OCI-LY7 (cell line): ENCODE measurements at regions not wholly inside any gene's neighbourhood (a gene's known extent, or its start where the extent isn't known, plus 50 kb on each side); places are given as distances from the start of the nearest gene placed in this dataset.

Source experiments
- BruUV-seq: library from RNA; stranded (reverse); fragments of 400-500 nt; replicated peaks from 2 replicates; lab custom pipeline; 2021; lab: Mats Ljungman, UMichigan
- CTCF ChIA-PET: fragments of 300-600 bp; sonication (Branson Sonifier 250); formaldehyde crosslinking; loops from one replicate; lab custom pipeline; 2022; ENCODE audit warnings: antibody characterized with exemption; ENCODE audit not compliant: unreplicated experiment; lab: Charles Lee
- POLR2A ChIA-PET: fragments of 300-600 bp; sonication (Branson Sonifier 250); formaldehyde crosslinking; loops from one replicate; lab custom pipeline; 2022; ENCODE audit warnings: antibody characterized with exemption; lab: Charles Lee
- DNase-seq: peaks from one replicate; pipeline ENCODE4 v3.0.0-alpha.2; 2015; ENCODE audit warnings: low spot score
- H2AFZ ChIP-seq: fragments of 200-600 bp; sonication (generic), shearing (Covaris generic); 2 replicates; pipeline ENCODE4 v1.6.1; 2014; ENCODE audit warnings: mild to moderate bottlenecking, antibody characterized with exemption, low read length, moderate library complexity
- H3K27ac ChIP-seq: fragments of 200-600 bp; sonication (generic); 2 replicates; pipeline ENCODE4 v1.5.1; 2014; ENCODE audit warnings: mixed run types, low read depth, mild to moderate bottlenecking, moderate library complexity, low read length, inconsistent platforms; ENCODE audit not compliant: poor library complexity, severe bottlenecking
- H3K36me3 ChIP-seq: fragments of 200-600 bp; sonication (generic); 2 replicates; pipeline ENCODE4 v1.6.1; 2014; ENCODE audit warnings: mild to moderate bottlenecking, antibody characterized with exemption, low read length, moderate library complexity, mixed read lengths; ENCODE audit not compliant: insufficient read depth
- H3K4me1 ChIP-seq: fragments of 200-600 bp; sonication (generic); 2 replicates; pipeline ENCODE4 v1.5.1; 2014; ENCODE audit warnings: mild to moderate bottlenecking, low read length; ENCODE audit not compliant: insufficient read depth, poor library complexity, severe bottlenecking
- H3K4me2 ChIP-seq: fragments of 200-600 bp; sonication (generic); 2 replicates; pipeline ENCODE4 v1.6.1; 2014; ENCODE audit warnings: mild to moderate bottlenecking, low read length
- H3K4me3 ChIP-seq: fragments of 200-600 bp; sonication (generic); 2 replicates; pipeline ENCODE4 v1.5.1; 2014; ENCODE audit warnings: mild to moderate bottlenecking, low read depth, low read length; ENCODE audit not compliant: poor library complexity, severe bottlenecking
- H3K79me2 ChIP-seq: fragments of 200-600 bp; sonication (generic); 2 replicates; pipeline ENCODE4 v1.6.1; 2016; ENCODE audit warnings: low read depth, mild to moderate bottlenecking, low read length, moderate library complexity, mixed read lengths; ENCODE audit not compliant: insufficient read depth
- H3K9me2 ChIP-seq: fragments of 200-600 bp; sonication (generic); 2 replicates; pipeline ENCODE4 v1.6.1; 2016; ENCODE audit warnings: mild to moderate bottlenecking, low read length, mixed read lengths; ENCODE audit not compliant: insufficient read depth
- H3K9me3 ChIP-seq: fragments of 200-600 bp; sonication (generic); 2 replicates; pipeline ENCODE4 v1.6.1; 2014; ENCODE audit warnings: mild to moderate bottlenecking, mixed run types, low read length, mixed read lengths
- H4K20me1 ChIP-seq: fragments of 200-600 bp; sonication (generic); 2 replicates; pipeline ENCODE4 v1.6.1; 2014; ENCODE audit warnings: mild to moderate bottlenecking, antibody characterized with exemption, low read length, moderate library complexity, mixed read lengths; ENCODE audit not compliant: insufficient read depth
- CTCF ChIP-seq: fragments of 200-600 bp; sonication (generic); conservative IDR thresholded peaks from 2 replicates; pipeline ENCODE4 v1.5.1; 2014; ENCODE audit warnings: mild to moderate bottlenecking, antibody characterized with exemption, low read length, moderate library complexity, mixed read lengths
- EZH2phosphoT487 ChIP-seq: fragments of 200-600 bp; sonication (generic); IDR thresholded peaks from 2 replicates; pipeline ENCODE4 v1.6.1; 2018; ENCODE audit warnings: low read depth, borderline replicate concordance, mild to moderate bottlenecking, mixed run types, antibody characterized with exemption, low read length, moderate library complexity, mixed read lengths
- intact Hi-C: fragments of 100-400 bp; cut with micrococcal nuclease; formaldehyde crosslinking; loops from one replicate; pipeline ENCODE4 v1.10.0; 2022; ENCODE audit not compliant: unreplicated experiment

GRCh38 chr13:34303346-34303745 is 485.4 kb downstream of the RFC3 start:
- Histone ChIP-seq H3K4me3 (no peak overlapping the region), H3K27ac (no peak overlapping the region), H3K9me2 (no peaks in the 10 kb centered on the region), H3K4me1 (no peaks in the 10 kb centered on the region), H3K36me3 (no peaks in the 10 kb centered on the region), H4K20me1 (no peaks in the 10 kb centered on the region), H3K4me2 (no peak overlapping the region), H3K9me3 (no peaks in the 10 kb centered on the region), H2AFZ (no peak overlapping the region), H3K79me2 (no peaks in the 10 kb centered on the region)
- TF ChIP-seq EZH2phosphoT487 (no peak), CTCF (no peak)
- no TSS peak for BruUV-seq
- intact Hi-C loops = no loop called here
- DNase-seq = no peak
- CTCF ChIA-PET = no interaction called here
- POLR2A ChIA-PET = no interaction called here

DNA sequence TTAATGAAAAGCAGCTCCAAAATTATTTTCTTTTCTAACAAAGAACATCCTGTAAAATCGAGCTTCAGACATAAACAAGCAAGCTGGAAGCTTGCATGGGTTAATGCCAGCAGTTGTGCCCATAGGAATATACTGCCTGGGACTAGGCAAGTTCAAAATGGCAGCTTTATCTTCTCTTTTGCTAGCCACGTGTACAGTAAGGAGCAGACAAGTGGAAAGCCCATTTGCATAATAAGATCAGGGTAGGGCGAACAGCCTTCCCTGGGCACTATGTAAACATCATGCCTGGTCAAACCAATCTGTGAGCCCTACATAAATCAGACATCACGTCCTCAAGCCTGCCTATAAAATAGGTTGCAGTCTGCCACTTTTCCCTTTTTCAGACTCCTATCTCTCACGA is 489.7 kb downstream of the RFC3 start:
- intact Hi-C loops = no loop called here
- Histone ChIP-seq H3K9me3 (no peaks in the 10 kb centered on the region), H3K4me2 (no peak overlapping the region), H2AFZ (no peak overlapping the region), H4K20me1 (no peaks in the 10 kb centered on the region), H3K9me2 (no peaks in the 10 kb centered on the region), H3K4me3 (no peak overlapping the region), H3K36me3 (no peaks in the 10 kb centered on the region), H3K27ac (no peak overlapping the region), H3K79me2 (no peaks in the 10 kb centered on the region), H3K4me1 (no peaks in the 10 kb centered on the region)
- no peak for TF ChIP-seq EZH2phosphoT487
- no peak for TF ChIP-seq CTCF
- ChIA-PET CTCF (no interaction called here), POLR2A (interaction anchor here (0.6 kb wide), 1 partner anchor 103 kb away, joined by 3 read pairs; no protein-coding TSS in a partner anchor)
- DNase-seq = no peak
- BruUV-seq = no TSS peak

- DNase-seq = no peak
- H3K27ac ChIP-seq = no peak overlapping the region
- ChIA-PET CTCF (no interaction called here), POLR2A (no interaction called here)
- H3K36me3 ChIP-seq = no peaks in the 10 kb centered on the region
- intact Hi-C loops = no loop called here
- no peak overlapping the region for H3K4me2 ChIP-seq
- BruUV-seq = no TSS peak
- H3K9me3 ChIP-seq = no peaks in the 10 kb centered on the region
- H3K79me2 ChIP-seq = no peaks in the 10 kb centered on the region
- TF ChIP-seq CTCF (no peak), EZH2phosphoT487 (no peak)
- H3K9me2 ChIP-seq = no peaks in the 10 kb centered on the region
- H3K4me3 ChIP-seq = no peak overlapping the region
- no peaks in the 10 kb centered on the region for H3K4me1 ChIP-seq
- no peak overlapping the region for H2AFZ ChIP-seq
- H4K20me1 ChIP-seq = no peaks in the 10 kb centered on the region
These were observed 490.8 kb downstream of the RFC3 start for GRCh38 chr13:34308725-34309124.
